ENCODE measurements at regions not wholly inside any gene's neighbourhood (a gene's known extent, or its start where the extent isn't known, plus 50 kb on each side); places are given as distances from the start of the nearest gene placed in this dataset.

DNA sequence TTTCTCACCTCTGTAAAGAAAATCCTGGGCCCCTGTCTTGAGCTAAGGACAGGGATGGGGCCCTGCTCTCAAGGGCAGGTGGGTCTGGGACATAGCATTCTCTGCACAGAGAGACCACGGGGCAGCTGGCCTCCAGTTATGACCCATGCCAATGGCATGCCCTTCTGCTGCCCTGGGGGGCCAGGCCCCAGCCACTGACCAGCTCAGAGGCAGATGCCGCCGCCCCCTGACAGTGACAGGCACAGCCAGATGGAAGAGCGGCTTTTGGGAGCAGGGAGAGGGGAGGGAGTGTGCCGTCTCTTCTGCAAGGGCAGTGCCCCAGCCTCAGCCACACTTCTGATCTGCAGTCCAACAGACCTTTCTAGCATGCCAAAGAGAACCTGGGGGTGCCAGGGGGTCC lies 114.8 kb upstream of the NAV2 start:
- DNase-seq (ENCODE audit: extremely low read depth, low read depth): no peak

DNA sequence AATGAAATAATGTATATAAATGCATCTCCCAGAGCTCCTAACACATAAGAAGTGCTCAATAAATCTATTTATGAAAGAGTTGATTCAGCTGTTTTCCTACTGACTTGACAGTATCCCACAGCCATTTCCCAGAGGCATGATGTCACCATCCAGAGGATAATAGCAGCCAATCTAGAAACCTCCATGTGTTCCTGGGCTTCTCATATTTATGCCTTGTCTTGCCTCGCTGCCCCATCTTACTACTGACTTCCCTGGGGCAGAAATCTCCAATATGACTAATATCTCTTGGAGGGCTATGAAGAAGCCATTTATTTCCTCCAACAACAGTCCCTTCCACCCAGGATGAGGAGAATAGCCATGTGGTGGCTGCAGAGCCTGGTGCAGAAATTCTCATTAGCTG lies 115.4 kb upstream of the NAV2 start:
- DNase-seq (ENCODE audit: extremely low read depth, low read depth): no peak

GRCh38 chr11:19595840-19596751 lies 116.5 kb upstream of the NAV2 start:
- no peak for DNase-seq (ENCODE audit: extremely low read depth, low read depth)

DNA sequence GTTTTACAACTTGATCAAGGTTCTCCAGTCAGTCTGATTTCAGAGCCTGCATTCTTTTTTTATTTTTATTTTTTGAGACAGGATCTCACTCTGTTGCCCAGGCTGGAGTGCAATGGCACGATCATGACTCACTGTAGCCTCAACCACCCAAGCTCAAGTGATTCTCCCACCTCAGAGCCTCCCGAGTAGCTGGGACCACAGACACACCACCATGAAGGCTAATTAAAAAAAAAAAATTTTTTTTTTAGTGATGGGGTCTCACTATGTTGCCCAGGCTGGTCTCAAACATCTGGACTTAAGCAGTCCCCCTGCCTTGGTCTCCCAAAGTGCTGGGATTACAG lies 117.2 kb upstream of the NAV2 start:
- no peak for DNase-seq (ENCODE audit: extremely low read depth, low read depth)

DNA sequence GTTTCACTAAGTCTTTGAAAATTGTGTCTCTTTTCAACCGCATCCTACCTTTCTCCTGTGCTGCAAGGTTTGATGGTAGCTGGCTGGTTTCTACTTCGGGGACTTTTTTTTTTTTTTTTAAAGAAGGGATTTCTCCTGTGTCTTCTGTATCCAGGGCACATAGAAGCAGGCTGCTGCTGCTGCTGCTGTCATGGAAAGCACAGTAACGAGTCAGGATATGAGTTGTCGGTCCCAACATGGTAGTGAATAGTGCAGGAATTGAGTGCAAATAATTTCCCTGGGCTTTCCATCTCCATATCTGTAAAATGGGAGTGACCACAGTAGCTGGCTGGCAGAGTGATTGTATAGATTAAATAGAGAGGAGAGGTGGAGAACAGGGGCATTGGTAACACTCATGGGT lies 118.3 kb upstream of the NAV2 start:
- DNase-seq (ENCODE audit: extremely low read depth, low read depth): no peak

DNA sequence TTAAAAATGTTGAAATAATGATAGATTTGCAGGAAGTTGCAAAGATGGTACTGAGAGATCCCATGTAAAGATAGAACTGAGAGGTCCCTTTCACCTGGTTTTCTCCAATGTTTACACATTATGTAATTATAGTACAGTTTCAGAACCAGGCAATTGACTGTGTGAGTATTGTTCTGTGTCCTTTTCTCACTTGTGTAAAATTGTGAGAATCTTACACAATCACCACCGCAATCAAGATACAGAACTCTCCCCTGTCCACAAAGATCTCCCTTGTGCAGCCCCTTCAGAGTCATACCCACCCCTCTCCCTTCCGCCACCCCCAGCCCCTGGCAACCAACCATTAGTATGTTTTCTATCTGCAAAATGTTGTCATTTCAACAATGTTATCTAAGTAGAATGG lies 119.8 kb upstream of the NAV2 start:
- DNase-seq (ENCODE audit: extremely low read depth, low read depth): no peak

DNA sequence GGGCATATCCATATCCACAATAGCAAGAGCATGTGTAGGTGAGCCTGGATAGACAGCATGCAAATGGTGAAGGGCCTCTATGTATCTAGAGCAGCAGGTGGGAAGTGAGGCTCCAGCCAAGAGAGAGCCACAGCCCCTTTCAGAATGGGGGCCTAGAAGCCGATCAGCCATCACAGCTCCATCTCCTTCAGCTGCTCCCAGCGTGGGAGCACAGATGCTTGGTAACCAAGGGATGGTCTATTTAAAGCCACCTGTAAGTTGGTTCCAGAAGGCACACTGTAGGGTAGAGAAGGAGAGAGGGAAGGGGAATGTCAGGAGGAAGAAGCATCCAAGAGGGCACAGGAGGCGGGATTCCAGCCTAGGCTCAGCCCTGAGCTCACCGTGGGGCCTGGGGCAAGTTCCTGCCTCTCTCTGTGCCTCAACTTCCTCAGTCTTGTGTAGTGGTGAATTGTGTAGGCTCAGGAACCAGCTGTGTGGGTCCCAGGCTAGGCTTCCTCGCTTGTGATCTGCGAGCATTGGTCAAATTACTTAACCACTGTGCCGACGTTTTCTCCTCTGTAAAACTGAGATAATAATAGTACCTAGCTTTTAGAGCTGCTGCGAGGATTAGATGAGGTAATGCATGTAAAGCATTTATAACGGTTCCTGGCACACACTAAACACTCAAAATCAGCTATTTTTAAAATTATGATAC lies 122.9 kb upstream of the NAV2 start:
- no peak for DNase-seq (ENCODE audit: extremely low read depth, low read depth)

DNA sequence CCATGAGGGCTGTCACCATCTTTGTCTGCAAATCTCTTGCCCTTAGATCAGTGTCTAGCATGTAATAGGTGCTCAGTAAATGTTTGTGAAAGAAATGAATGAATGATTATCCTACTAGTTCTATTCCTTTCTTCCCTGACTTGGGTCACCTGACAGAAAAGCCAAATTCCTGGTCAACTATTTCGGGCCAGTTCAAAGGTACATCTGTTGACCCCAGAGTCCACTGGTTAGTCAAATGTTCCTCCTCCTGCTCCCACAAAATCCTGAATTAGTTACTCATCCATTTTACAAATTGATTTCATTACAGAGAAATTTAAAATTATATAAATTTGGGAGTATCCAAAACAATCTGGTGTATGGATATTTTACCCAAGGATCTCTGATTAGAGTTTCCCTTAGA lies 124.7 kb upstream of the NAV2 start:
- no peak for DNase-seq (ENCODE audit: extremely low read depth, low read depth)

DNA sequence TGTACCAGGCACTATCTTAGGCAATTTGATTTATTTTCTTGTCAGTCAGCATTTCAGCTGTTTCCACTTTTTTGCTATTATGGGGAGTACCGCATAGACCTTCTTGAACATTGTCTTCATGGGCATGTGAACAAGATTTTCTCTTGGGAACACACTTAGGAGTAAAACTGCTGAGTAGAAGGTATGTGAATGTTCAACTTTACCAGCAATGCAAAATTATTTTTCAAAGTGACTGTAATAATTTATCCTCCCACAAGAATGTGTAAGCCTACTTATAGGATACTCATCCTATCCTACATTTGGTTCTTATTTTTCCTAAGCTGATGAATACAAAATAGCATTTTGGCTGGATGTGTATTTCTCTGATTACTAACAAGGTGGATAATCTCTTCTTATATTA lies 132.0 kb upstream of the NAV2 start:
- no peak for DNase-seq (ENCODE audit: extremely low read depth, low read depth)

DNA sequence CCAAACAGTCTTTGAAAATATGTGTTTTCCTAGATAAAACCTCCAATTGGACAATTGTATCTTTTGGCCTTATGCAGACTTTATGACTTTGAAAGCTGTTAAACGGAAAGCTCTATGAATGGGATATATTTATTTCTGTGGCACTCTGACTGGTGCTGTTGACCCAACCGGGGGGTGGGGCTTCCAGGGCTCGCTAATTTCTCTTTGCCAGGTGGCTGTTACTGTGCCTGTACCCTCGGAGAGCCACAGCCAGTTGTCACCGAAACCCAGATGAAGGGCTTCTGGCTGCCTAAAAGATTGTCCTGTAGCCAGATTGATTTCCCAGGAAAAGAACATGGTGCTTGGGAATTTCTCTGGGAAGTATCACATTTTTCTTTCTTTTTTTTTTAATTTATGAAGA lies 132.7 kb upstream of the NAV2 start:
- DNase-seq (ENCODE audit: extremely low read depth, low read depth): no peak

DNA sequence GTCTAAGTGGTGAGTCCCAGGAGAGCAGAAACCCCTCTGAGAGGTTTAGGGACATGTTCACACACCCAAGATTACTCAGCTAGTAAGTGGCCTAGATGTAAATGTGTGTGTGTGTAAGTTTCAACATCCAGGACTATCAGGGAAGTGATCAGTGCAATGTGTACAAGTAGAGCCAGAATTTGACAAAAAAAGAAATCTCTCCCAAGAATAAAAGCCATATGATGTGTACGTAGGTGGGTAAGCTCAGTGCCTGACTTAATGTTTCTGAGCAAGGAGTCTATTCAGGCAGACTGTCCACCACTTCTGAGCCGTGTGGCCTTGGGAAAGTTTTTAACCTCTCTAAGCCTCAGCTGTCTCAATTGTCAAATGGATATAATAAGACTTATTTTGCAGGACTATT lies 133.8 kb upstream of the NAV2 start:
- no peak for DNase-seq (ENCODE audit: extremely low read depth, low read depth)

DNA sequence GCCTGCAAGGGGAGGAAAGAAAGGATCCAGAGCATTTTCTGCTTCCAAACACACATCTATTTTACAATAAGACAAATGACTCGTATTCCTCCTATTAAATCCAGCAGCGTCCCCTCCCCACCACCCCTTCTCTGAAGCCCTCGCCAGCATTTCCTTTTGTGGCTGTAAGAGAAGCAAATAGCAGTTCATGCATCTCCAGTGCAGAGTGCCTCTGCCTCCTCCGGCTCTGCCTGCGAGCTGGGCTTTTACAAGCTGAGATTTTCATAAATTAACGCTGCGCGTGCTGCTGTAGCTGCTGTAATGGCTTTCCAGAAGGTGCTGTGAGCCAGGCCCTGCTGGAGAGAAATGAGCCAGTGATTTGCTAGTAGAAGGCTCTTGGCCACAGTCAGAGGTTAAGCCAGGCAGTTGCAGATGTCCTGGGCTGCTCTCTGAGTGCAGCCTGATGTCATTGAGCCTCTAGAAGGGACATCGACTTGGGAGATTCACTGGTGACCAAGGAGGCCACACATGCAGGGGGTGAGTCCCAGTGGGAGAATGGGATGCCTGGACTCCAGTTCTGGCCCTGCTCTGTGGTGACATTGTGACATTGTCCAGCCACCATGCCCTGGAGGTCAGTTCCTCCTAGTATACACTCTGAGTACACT lies 134.5 kb upstream of the NAV2 start:
- no peak for DNase-seq (ENCODE audit: extremely low read depth, low read depth)

- DNase-seq (ENCODE audit: extremely low read depth, low read depth): no peak
These were observed 135.2 kb upstream of the NAV2 start for GRCh38 chr11:19577391-19577975.

DNA sequence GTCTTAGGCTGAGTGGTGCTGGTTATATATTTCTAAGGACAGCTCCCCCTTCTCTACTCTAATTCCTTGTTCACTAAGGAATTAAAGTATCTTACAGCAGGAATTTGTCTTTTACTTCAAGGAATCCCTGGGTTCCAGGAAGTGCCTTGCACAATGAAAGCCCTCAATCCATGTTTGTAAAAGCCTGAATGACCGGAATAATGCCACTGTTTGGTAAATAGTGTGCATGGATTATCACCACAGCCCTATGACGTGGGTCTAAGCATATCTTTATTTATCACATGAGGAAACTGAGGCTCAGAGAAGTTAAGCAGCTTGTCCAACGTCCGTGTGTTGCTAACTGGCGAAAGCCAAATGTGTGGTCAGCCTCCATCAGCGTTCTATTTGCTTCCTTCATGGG lies 135.7 kb upstream of the NAV2 start:
- no peak for DNase-seq (ENCODE audit: extremely low read depth, low read depth)

DNA sequence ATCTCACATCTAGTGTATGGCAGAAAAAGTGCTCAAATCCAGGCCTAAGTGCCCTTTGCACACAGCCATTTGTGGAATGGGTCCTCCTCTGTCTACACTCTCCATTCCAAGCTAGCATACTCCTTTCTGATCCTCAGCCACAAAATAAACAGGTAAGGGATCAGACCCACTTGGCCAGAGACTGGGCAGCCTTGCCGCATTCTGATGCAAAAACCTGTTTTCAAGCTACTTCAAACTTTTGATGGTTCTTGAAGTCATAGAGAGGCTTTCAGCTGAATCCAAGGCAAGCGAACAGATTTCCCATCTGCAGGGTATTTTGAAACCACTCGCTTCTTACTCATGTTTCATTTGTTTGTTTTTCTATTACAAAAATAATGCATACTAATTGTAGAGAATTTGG lies 136.6 kb upstream of the NAV2 start:
- no peak for DNase-seq (ENCODE audit: extremely low read depth, low read depth)

DNA sequence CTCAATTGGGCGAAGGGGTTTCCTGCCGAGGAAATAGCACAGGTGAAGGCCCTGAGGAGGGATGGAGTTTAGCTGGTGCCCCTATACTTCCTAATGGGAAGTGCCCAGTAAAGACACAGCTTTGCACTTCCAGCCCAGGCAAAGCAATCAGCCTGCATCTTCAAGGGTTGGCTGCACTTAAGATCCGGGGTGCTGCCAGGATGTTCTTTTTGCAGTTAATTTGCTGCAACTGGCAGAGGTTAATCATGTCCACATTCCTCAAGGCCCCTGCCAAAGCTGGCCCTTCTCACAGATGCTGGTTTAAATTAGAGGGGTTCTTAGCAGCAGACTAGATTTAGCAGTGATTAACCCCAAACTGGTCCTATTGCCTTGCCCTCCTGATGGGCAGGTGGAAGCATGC lies 137.7 kb upstream of the NAV2 start:
- no peak for DNase-seq (ENCODE audit: extremely low read depth, low read depth)

GRCh38 chr11:19573666-19574065 lies 139.0 kb upstream of the NAV2 start:
- DNase-seq (ENCODE audit: extremely low read depth, low read depth): no peak

GRCh38 chr11:19571906-19572305 lies 140.7 kb upstream of the NAV2 start:
- no peak for DNase-seq (ENCODE audit: extremely low read depth, low read depth)

DNA sequence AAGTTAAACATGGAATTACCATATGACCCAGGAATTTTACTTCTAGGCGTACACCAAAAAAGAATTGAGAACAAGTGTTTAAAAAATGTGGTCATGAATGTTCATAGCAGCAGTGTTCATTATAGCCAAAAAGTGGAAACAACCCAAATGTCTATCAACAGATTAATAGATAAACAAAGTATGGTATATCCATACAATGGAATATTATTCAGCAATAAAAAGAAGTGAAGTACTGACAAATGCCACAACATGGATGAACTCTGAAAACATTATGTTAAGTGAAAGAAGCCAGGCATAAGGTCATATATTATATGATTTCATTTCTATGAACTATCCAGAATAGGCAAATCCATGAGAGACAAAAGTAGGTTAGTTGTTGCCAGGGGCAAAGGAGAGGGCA lies 141.7 kb upstream of the NAV2 start:
- DNase-seq (ENCODE audit: extremely low read depth, low read depth): no peak

GRCh38 chr11:19567996-19568395 lies 144.6 kb upstream of the NAV2 start:
- no peak for DNase-seq (ENCODE audit: extremely low read depth, low read depth)

DNA sequence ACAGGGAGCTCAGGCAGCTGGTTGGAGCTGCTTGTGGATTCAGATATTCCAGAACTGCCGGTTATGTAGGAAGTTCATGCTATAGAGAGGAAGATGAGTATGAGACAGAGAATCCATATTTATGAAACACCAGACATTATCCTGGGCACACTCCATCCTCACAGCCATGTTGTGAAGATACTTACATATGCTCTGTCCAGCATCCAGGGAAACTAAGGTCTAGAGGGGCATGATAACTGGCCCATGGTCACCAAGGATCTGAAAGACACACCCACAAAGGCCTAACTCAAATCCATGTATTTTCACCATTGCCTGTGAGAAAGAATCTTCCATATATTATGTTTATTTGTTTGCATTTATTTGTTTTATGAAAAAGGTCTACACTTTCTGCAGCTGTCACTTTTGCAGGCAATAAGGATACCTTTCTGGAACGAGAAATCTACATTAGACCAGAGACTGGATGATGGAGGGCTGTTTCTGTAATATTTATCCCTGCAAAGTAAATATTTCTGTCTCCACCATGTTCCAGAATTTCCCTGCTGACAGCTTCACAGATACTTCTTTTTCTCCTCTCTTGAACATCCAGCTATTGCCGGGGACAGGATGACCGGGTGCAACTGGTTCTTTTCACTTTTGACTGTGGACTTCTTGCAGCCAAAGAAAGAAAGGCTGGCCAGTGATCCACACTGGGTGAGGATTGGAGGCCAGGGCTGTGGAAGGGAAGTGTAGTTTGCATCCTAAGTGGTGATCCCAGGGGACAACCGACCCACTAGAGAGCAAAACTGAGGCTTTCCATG lies 145.9 kb upstream of the NAV2 start:
- DNase-seq (ENCODE audit: extremely low read depth, low read depth): no peak

Data from NCI-H460 (cell line).